Left hindlimb (tissue), 1 donor: ENCODE measurements at regions not wholly inside any gene's neighbourhood (a gene's known extent, or its start where the extent isn't known, plus 50 kb on each side); places are given as distances from the start of the nearest gene placed in this dataset.
"Not testable (repeated sequence)": the region's sequence is repeated elsewhere in the genome, so short reads cannot be mapped to it uniquely, and the experiment has no call there.

Source experiments
- DNase-seq: peaks from one replicate; pipeline ENCODE4 v3.0.0-alpha.2; 2018

DNA sequence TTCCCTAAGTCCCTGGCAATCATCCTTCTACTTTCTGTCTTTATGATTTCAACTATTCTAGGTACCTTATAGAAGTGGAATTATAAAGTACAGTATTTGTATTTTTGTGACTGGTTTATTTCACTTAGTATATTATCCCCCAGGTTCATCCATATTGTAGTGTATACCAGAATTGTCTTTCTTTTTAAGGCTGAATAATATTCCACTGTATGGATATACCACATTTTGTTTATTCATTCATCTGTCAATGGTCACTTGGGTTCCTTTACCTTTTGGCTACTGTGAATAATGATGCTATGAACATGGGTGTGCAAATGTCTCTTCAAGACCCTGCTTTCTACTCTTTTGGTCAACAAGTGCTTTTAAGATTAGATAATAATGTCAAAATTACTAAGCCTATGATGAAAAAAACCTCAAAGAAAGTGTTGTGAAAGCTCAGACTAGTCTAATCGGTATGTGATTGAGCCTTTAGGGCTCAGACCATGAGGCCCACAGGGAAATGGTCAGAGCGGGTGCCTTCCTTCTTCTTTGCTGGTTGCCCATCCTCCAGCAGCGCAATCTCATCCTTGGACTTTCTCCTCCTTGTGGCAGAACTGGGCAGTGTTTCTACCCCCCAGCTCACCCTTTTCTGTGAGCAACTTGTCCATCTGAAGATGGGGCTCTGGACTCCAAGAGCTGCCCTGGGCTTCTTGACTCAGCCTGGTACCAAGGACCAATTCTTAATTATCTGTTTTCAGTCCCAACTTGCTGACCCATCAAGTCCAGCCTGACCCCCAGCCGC lies 105.4 kb downstream of the TTC8 start:
- no peak for DNase-seq

GRCh38 chr14:88931321-88932110 lies 107.1 kb downstream of the TTC8 start:
- DNase-seq: peak; percentile 38

- DNase-seq: peak; percentile 55
Measured at GRCh38 chr14:88933191-88933590, 108.7 kb downstream of the TTC8 start.

GRCh38 chr14:88934351-88934806 lies 109.9 kb downstream of the TTC8 start:
- peak; percentile 51 for DNase-seq

DNA sequence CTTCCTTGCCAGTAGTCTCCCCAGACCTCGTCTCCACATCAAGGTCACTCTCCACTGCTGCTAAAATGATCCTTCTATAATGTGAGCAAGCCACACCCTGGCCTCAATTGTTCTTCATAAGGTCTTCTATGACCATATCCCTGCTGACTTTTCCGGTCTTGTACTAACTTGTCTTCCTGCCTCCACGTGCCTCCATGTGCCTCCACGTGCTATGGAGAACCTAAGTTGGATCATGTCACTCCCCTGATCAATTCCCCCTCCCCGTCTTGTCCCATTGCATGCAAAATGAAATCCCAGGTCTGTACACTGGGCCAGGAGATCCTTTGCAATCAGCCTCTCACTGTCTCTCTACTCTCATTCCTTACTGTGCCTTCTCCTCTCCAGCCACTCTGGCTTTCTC lies 110.6 kb downstream of the TTC8 start:
- DNase-seq: no peak

GRCh38 chr14:88937706-88938105 lies 113.3 kb downstream of the TTC8 start:
- no peak for DNase-seq

- DNase-seq: no peak
Measured at GRCh38 chr14:88940671-88941070, 116.2 kb downstream of the TTC8 start.

DNA sequence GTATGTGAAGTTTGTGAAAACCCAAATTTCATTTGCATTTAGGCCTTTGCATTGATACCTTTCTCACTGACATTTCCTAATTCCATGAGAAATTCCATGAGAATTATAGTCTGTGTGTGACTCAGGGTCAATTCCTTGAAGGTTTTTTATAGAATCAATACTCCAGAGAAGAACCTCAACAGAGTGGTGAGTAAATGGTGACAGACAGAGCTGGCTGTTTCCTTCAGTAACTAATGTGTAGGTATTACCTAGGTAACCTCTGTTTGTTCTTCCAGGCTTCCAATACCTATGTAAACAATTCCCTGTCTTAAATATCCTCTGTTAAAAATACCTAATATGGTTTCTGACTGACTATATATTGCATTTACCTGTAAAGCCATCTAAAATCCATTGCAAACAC lies 117.0 kb downstream of the TTC8 start:
- no peak for DNase-seq

DNA sequence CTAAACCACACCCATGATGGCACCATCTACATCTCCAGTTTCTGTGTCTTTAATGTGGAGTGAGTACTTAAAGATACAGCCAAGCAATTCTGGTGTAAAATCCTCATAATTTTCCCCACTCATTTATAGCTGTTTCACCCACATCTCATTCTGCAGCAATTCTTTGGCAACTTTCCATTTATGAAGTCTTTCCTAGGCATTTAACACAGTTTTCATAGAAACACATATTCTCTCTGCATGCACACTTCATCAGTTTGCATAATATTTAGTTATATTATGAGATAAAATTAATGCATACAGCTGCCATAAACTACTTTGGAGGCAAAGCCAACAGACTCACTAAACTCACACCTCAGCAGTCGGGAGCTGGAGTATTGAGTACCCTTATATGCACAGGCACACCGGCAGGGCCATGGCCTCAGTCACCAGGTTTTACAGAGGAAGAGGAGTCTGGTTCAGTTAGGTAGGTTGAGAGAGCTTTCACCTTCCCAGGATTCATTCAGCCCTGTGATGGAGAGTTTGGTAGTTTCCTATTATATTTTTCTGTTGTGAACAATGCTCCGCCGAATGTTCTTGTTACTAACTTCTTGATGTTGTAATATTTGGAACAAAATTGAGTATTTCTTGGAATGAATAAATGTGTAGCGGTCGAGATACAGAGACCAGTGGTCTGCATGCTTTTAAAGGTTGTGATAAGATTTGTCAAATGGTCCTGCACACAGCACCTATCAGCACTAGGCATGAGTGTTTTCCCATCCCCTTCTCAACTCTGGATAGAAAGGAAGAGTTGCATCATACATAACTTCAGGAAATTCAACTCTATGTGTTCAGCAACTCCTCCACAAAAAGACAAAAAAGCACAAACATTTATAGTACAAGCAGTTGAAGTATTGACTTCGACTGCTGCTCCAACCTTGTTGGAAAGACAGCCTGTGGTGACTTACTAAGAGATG lies 123.5 kb downstream of the TTC8 start:
- DNase-seq: no peak

DNA sequence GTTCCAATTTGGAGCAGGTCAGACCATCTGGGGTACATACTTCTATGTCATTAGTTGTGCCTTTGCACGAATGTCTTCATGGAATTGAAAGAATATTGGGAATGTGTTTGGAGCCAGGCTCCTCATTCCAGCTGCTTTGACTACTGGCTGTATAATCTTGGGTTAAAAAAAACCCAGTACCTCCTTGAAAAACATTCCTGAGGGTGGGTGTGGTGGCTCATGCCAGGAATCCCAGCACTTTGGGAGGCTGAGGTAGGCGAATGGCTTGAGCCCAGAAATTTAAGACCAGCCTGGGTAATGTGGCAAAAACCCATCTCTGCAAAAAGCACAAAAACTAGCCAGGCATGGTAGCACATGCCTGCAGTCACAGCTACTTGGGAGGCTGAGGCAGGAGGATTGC lies 125.6 kb downstream of the TTC8 start:
- no peak for DNase-seq

- DNase-seq: no peak
Measured at GRCh38 chr14:88951370-88951769, 126.9 kb downstream of the TTC8 start.

DNA sequence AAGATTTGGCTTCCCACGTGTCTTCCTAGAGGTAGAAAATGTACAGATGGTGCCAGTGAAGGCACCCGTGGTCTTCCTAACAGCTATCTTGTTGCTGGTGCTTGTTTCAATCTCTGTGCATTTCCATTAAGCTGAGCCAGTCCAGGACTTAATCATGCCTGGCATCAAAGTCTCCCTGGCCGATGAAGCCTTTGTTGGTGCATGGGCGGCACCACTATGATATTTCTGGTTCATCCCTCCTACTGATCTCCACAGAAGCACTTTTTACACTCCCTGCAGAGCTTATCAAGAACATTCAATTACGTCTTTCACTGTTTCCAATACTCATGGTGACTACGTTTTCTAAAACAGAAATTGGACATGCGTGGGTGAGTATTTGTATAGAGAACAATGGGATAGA lies 128.4 kb downstream of the TTC8 start:
- DNase-seq: no peak

- peak; percentile 63 for DNase-seq
Measured at GRCh38 chr14:88955455-88955854, 131.0 kb downstream of the TTC8 start.

- DNase-seq: no peak
Measured at GRCh38 chr14:88960496-88960895, 136.0 kb downstream of the TTC8 start.

DNA sequence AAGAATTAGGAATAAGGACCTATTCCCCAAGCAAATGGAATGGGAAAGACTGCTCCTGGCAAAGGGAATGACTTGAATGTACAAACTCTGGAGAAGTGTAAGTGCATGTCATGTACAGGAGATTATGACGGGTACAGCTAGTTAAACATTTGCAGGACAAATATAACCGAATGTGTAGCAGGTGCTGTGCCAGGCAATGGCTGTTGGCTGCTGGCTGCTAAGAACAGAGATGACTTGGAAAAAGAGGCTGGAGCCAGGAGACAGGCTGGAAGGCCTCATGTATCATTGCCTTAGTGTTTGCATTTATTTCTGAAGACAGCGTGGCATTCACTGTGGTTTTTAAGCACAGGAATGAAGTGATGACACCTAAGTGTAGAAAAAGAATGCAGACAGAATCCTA lies 136.8 kb downstream of the TTC8 start:
- DNase-seq: no peak

- no peak for DNase-seq
Measured at GRCh38 chr14:88962356-88962755, 137.9 kb downstream of the TTC8 start.

- no peak for DNase-seq
Measured at GRCh38 chr14:88967299-88967698, 142.8 kb downstream of the TTC8 start.

- DNase-seq: no peak
Measured at GRCh38 chr14:88975043-88975830, 150.8 kb downstream of the TTC8 start.

- no peak for DNase-seq
Measured at GRCh38 chr14:88975926-88976325, 151.5 kb downstream of the TTC8 start.

DNA sequence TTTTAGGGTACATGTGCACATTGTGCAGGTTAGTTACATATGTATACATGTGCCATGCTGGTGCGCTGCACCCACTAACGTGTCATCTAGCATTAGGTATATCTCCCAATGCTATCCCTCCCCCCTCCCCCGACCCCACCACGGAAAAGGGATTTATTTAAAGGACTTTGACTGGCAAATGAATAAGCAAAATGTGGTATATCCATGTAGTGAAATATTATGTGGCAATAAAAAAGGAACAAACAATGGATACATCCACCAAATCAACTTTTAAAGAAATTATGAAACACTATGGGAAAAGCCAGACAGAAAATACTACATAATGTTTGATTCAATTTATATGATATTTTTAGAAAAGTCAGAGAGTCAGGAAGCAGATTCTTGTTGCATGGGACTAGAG lies 156.5 kb downstream of the TTC8 start:
- DNase-seq: not testable (repeated sequence)

- no peak for DNase-seq
Measured at GRCh38 chr14:88981948-88982347, 157.5 kb downstream of the TTC8 start.

GRCh38 chr14:88983755-88984154 lies 159.3 kb downstream of the TTC8 start:
- no peak for DNase-seq
